ENCODE measurements at regions not wholly inside any gene's neighbourhood (a gene's known extent, or its start where the extent isn't known, plus 50 kb on each side); places are given as distances from the start of the nearest gene placed in this dataset.

DNA sequence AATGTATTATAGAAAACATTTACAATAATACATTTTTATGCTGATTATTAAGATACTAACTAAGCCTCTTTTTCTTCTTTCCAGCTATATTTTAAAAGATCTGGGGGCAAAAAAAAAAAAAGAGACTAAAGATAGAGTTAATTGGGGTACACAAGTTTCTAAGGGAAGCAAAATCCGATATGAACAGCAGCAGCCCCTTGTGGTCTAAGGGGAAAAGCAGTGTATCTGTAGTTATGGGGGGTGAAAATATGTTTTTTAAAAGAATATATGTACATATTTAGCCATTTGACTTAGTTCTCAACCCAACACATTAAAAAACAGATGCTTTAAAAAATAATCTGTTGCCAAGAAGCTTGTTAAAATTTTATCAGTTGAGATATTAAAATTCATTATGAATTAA lies 134.3 kb upstream of the POU5F2 start:
- no peak overlapping the region for H2AFZ ChIP-seq (ENCODE audit: insufficient read depth, low read depth, low read length, poor library complexity, severe bottlenecking)
- ATAC-seq (ENCODE audit: low read depth) (no peak), DNase-seq (no peak)
- no peaks in the 10 kb centered on the region for H4K20me1 ChIP-seq (ENCODE audit: control insufficient read depth, insufficient read depth, low read length, poor library complexity, severe bottlenecking)
- H3K79me2 ChIP-seq (ENCODE audit: control insufficient read depth, insufficient read depth, low read length) = no peaks in the 10 kb centered on the region
- H3K27me3 ChIP-seq (replicated peaks in 1 of 4; ENCODE audit: control extremely low read depth in 1 of 4, control insufficient read depth in 3 of 4, insufficient read depth in 4 of 4, low read length in 3 of 4) = no peaks in the 10 kb centered on the region
- no peaks in the 10 kb centered on the region for H3K4me1 ChIP-seq (ENCODE audit: control insufficient read depth in 2 of 2, insufficient read depth in 2 of 2, low read length in 2 of 2)
- no peak overlapping the region for H3K4me3 ChIP-seq (ENCODE audit: control extremely low read depth in 1 of 5, extremely low read depth in 1 of 5, insufficient read depth in 1 of 5, low read depth in 2 of 5, low read length in 4 of 5)
- H3K4me2 ChIP-seq (replicated peaks; ENCODE audit: low read depth, low read length, poor library complexity, severe bottlenecking) = no peak overlapping the region
- no peaks in the 10 kb centered on the region for H3K4me1 Mint-ChIP-seq
- no peak overlapping the region for H3K27ac Mint-ChIP-seq
- H3K27ac ChIP-seq (ENCODE audit: low read length in 2 of 2) = no peak overlapping the region
- ChIA-PET POLR2A (no interaction called here), CTCF (no interaction called here)
- no peak overlapping the region for H3K9ac ChIP-seq (ENCODE audit: low read length)
- no CpG with 5 or more reads among the region's 1 CpG for WGBS (ENCODE audit: insufficient coverage)
- H3K9me3 ChIP-seq (ENCODE audit: control extremely low read depth in 1 of 3, control insufficient read depth in 2 of 3, insufficient read depth in 1 of 3, low read length in 2 of 3) = no peaks in the 10 kb centered on the region
- no peak for TF ChIP-seq EZH2 (IDR thresholded peaks at IDR 0.05; ENCODE audit: borderline replicate concordance, insufficient read depth, low read depth, low read length, poor library complexity, severe bottlenecking)
- no peak for TF ChIP-seq CTCF (IDR thresholded peaks at IDR 0.05)
- peaks cover 2 to 9% of the 10 kb centered on the region in 2 experiments for H3K36me3 ChIP-seq (replicated peaks in 1 of 2; ENCODE audit: control extremely low read depth in 1 of 2, control insufficient read depth in 1 of 2, extremely low read depth in 1 of 2, insufficient read depth in 2 of 2, low read length in 1 of 2)
- no peaks in the 10 kb centered on the region for H3K27me3 Mint-ChIP-seq
- H3K4me3 Mint-ChIP-seq = no peak overlapping the region
- intact Hi-C loops (cut with micrococcal nuclease) = no loop called here
- no peaks in the 10 kb centered on the region for H3K9me3 Mint-ChIP-seq (ENCODE audit: insufficient read depth)

DNA sequence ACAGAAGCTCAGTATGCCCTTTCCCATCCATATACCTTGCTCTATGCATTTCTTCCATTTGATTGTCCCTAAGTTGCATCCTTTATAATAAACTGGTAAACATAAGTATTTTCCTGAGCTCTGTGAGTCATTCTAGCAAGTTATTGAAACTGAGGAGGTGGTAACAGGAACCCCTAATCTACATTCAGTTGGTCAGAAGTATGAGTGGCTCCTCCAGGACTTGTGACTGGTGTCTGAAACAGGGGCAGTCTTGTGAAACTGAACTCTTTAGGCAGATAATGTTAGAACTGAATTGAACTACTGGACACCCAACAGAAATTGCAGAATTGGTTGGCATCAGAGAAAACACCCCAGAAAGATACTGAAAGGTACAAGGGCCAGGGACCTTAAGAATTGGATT lies 133.1 kb upstream of the POU5F2 start:
- ChIA-PET POLR2A (no interaction called here), CTCF (no interaction called here)
- no peaks in the 10 kb centered on the region for H3K27me3 ChIP-seq (replicated peaks in 1 of 4; ENCODE audit: control extremely low read depth in 1 of 4, control insufficient read depth in 3 of 4, insufficient read depth in 4 of 4, low read length in 3 of 4)
- no peak overlapping the region for H3K27ac ChIP-seq (ENCODE audit: low read length in 2 of 2)
- no peaks in the 10 kb centered on the region for H3K79me2 ChIP-seq (ENCODE audit: control insufficient read depth, insufficient read depth, low read length)
- no peaks in the 10 kb centered on the region for H3K4me1 ChIP-seq (ENCODE audit: control insufficient read depth in 2 of 2, insufficient read depth in 2 of 2, low read length in 2 of 2)
- no peak overlapping the region for H3K4me3 ChIP-seq (ENCODE audit: control extremely low read depth in 1 of 5, extremely low read depth in 1 of 5, insufficient read depth in 1 of 5, low read depth in 2 of 5, low read length in 4 of 5)
- DNase-seq (no peak), ATAC-seq (ENCODE audit: low read depth) (no peak)
- H4K20me1 ChIP-seq (ENCODE audit: control insufficient read depth, insufficient read depth, low read length, poor library complexity, severe bottlenecking) = no peaks in the 10 kb centered on the region
- Mint-ChIP-seq H3K27me3 (no peaks in the 10 kb centered on the region), H3K4me3 (no peak overlapping the region), H3K27ac (no peak overlapping the region), H3K9me3 (ENCODE audit: insufficient read depth) (no peaks in the 10 kb centered on the region), H3K4me1 (no peaks in the 10 kb centered on the region)
- H3K9me3 ChIP-seq (ENCODE audit: control extremely low read depth in 1 of 3, control insufficient read depth in 2 of 3, insufficient read depth in 1 of 3, low read length in 2 of 3) = no peaks in the 10 kb centered on the region
- H3K9ac ChIP-seq (ENCODE audit: low read length) = no peak overlapping the region
- no peak overlapping the region for H2AFZ ChIP-seq (ENCODE audit: insufficient read depth, low read depth, low read length, poor library complexity, severe bottlenecking)
- no peak overlapping the region for H3K4me2 ChIP-seq (replicated peaks; ENCODE audit: low read depth, low read length, poor library complexity, severe bottlenecking)
- peaks cover 2 to 9% of the 10 kb centered on the region in 2 experiments for H3K36me3 ChIP-seq (replicated peaks in 1 of 2; ENCODE audit: control extremely low read depth in 1 of 2, control insufficient read depth in 1 of 2, extremely low read depth in 1 of 2, insufficient read depth in 2 of 2, low read length in 1 of 2)
- intact Hi-C loops (cut with micrococcal nuclease) = no loop called here
- no peak for TF ChIP-seq EZH2 (IDR thresholded peaks at IDR 0.05; ENCODE audit: borderline replicate concordance, insufficient read depth, low read depth, low read length, poor library complexity, severe bottlenecking)
- no peak for TF ChIP-seq CTCF (IDR thresholded peaks at IDR 0.05)

All from B cell (primary cell).